Parathyroid adenoma (tissue), 2 donors: ENCODE measurements at regions not wholly inside any gene's neighbourhood (a gene's known extent, or its start where the extent isn't known, plus 50 kb on each side); places are given as distances from the start of the nearest gene placed in this dataset.

ENCODE experiments used
- H2AFZ ChIP-seq: fragments of 300-600 bp; sonication (generic); one replicate; pipeline ENCODE4 v1.7.0; 2017; ENCODE audit warnings: antibody characterized with exemption, mild to moderate bottlenecking
- H3K27ac ChIP-seq: fragments of 300-600 bp; sonication (generic); one replicate; pipeline ENCODE4 v1.7.0; 2017
- H3K27me3 ChIP-seq: fragments of 300-600 bp; sonication (generic); one replicate; pipeline ENCODE4 v1.7.0; 2017; ENCODE audit warnings: low read length; ENCODE audit not compliant: control insufficient read depth, insufficient read depth
- H3K36me3 ChIP-seq: fragments of 300-600 bp; sonication (generic); one replicate; pipeline ENCODE4 v1.7.0; 2017; ENCODE audit warnings: low read length; ENCODE audit not compliant: control insufficient read depth, insufficient read depth
- H3K4me1 ChIP-seq: fragments of 300-600 bp; sonication (generic); one replicate; pipeline ENCODE4 v1.7.0; 2017; ENCODE audit warnings: control low read depth
- H3K4me2 ChIP-seq: fragments of 300-600 bp; sonication (generic); one replicate; pipeline ENCODE4 v1.7.0; 2017; ENCODE audit warnings: low read length
- H3K4me3 ChIP-seq: fragments of 300-600 bp; sonication (generic); one replicate; pipeline ENCODE4 v1.7.0; 2017; ENCODE audit warnings: low read depth, low read length
- H3K79me2 ChIP-seq: fragments of 300-600 bp; sonication (generic); one replicate; pipeline ENCODE4 v1.7.0; 2017; ENCODE audit warnings: control low read depth
- H3K9ac ChIP-seq: fragments of 300-600 bp; sonication (generic); one replicate; pipeline ENCODE4 v1.7.0; 2017; ENCODE audit warnings: mild to moderate bottlenecking
- H3K9me3 ChIP-seq: fragments of 300-600 bp; sonication (generic); one replicate; pipeline ENCODE4 v1.7.0; 2017; ENCODE audit warnings: low read length; ENCODE audit not compliant: control insufficient read depth
- TF ChIP-seq, protein P1 (sequence below): fragments of 300-600 bp; sonication (generic); IDR thresholded peaks from one replicate; pipeline ENCODE4 v1.7.0; 2017; ENCODE audit warnings: antibody characterized with exemption, mild to moderate bottlenecking
- donor health status: primary hyperparathyroidism.

DNA sequence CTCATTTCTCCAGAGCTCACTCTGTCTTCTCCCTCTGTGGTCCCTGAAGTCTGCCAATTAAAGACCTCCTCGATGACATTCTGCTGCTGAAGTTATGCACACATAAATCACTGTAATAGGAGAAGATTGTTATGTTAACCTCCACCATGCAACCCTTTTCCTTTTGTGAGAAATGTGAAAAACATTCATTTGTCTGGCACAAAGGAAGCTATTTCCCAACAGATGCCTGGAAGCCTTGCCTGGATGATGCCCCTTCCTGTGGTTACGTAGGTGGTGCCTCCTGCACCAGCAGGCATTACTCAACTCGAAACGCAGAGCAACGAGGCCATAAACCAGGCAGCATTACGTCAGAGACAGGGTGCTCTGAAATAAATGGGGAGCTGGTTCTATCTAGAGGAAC, 327.4 kb upstream of the ZNF507 start:
- no peaks in the 10 kb centered on the region for H3K36me3 ChIP-seq
- no peak overlapping the region for H2AFZ ChIP-seq
- H3K27me3 ChIP-seq = no peaks in the 10 kb centered on the region
- no peaks in the 10 kb centered on the region for H3K4me1 ChIP-seq
- no peaks in the 10 kb centered on the region for H3K79me2 ChIP-seq
- H3K4me2 ChIP-seq = no peak overlapping the region
- H3K9ac ChIP-seq = no peak overlapping the region
- TF ChIP-seq, protein P1, sequence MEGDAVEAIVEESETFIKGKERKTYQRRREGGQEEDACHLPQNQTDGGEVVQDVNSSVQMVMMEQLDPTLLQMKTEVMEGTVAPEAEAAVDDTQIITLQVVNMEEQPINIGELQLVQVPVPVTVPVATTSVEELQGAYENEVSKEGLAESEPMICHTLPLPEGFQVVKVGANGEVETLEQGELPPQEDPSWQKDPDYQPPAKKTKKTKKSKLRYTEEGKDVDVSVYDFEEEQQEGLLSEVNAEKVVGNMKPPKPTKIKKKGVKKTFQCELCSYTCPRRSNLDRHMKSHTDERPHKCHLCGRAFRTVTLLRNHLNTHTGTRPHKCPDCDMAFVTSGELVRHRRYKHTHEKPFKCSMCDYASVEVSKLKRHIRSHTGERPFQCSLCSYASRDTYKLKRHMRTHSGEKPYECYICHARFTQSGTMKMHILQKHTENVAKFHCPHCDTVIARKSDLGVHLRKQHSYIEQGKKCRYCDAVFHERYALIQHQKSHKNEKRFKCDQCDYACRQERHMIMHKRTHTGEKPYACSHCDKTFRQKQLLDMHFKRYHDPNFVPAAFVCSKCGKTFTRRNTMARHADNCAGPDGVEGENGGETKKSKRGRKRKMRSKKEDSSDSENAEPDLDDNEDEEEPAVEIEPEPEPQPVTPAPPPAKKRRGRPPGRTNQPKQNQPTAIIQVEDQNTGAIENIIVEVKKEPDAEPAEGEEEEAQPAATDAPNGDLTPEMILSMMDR = no peak
- no peak overlapping the region for H3K4me3 ChIP-seq
- H3K9me3 ChIP-seq = no peaks in the 10 kb centered on the region
- H3K27ac ChIP-seq = no peak overlapping the region

DNA sequence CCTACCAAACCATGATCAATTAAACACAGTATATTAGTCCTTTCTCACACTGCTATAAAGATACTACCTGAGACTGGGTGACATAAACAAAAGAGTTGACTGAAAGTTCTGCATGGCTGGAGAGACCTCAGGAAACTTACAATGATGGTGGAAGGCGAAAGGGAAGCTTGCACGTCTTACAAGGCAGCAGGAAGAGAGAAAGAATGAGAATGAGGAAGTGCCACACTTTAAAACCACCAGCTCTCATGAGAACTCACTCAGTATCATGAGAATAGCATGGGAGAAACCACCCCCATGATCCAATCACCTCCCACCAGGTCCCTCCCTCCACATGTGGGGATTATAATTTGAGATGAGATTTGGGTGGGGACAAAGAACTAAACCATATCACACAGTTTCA, 324.9 kb upstream of the ZNF507 start:
- Histone ChIP-seq H3K79me2 (no peaks in the 10 kb centered on the region), H3K27me3 (no peaks in the 10 kb centered on the region), H3K27ac (no peak overlapping the region), H3K9ac (no peak overlapping the region), H3K4me1 (no peaks in the 10 kb centered on the region), H3K36me3 (no peaks in the 10 kb centered on the region), H3K9me3 (no peaks in the 10 kb centered on the region), H2AFZ (no peak overlapping the region), H3K4me3 (no peak overlapping the region), H3K4me2 (no peak overlapping the region)
- TF ChIP-seq, protein P1 = no peak

DNA sequence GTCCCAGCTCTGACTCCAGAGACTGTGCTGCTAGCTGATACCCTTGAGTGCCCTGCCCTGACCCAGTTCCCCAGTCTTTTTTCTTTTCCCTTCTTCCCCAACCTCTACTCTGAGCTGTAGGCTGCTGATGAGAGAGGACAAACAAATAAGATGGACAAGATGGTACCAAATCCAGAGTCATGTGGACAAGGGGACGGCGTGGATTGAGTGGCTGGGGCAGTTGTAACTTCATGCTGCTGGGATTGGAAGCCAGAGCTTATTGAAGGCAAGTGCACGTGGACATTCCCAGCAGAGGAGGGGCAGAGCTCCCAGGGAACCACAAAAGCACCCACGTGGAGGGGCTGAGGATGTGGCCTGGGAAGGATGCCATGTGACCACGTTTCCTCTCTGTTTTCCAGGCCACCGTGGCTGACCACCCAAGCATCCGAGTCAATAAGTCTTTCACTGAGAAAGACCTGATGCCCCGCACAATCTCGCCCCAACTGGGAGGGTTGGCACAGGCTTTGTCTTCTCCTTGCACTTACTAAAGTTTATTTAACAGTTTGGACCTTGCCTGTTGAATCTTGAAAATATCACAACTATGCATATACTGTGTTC, 323.3 kb upstream of the ZNF507 start:
- no peak overlapping the region for H3K4me3 ChIP-seq
- no peaks in the 10 kb centered on the region for H3K4me1 ChIP-seq
- no peaks in the 10 kb centered on the region for H3K79me2 ChIP-seq
- H3K36me3 ChIP-seq = no peaks in the 10 kb centered on the region
- no peaks in the 10 kb centered on the region for H3K9me3 ChIP-seq
- H3K4me2 ChIP-seq = no peak overlapping the region
- H3K27me3 ChIP-seq = no peaks in the 10 kb centered on the region
- H3K27ac ChIP-seq = no peak overlapping the region
- H3K9ac ChIP-seq = no peak overlapping the region
- TF ChIP-seq, protein P1 = no peak
- no peak overlapping the region for H2AFZ ChIP-seq

DNA sequence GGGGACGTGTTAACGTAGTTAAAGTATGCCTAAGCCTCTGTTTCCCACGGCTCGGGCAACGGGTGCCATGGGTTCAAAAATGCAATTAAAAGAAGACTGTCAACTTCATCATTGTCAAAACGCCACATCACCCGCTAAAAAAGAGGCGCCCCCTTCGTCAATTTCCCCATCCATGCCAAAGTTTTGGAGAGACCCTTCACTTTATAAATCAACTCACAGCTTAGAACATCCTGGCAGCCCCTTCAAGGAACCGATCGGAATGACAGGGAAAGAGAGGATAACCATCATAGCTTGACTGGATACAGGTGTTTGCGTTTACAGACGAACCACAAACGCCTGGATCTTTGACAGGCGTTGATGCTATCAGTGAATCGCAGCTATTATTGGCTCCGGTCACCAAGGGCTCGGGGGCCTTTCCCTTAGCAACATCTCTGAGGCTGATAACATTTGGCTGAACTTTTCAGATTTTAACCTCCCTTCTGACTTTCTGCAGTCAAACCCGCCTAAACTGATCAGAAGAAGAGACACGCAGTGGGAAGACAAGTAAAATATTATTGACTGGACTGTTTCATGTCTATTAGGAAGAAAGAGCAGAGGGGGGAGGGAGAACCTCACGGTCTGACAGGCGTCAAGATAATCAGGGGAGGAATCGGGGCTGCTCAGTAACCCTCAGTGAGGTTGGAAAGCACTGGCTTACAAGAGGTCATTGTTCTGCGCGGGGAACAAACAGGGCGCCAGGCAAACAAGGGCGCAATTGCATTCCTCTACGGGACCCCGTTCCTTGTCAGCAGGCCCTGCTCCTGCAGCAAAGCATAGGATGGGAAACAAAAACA, 322.5 kb upstream of the ZNF507 start:
- H3K4me3 ChIP-seq = no peak overlapping the region
- no peaks in the 10 kb centered on the region for H3K9me3 ChIP-seq
- no peaks in the 10 kb centered on the region for H3K4me1 ChIP-seq
- no peak overlapping the region for H2AFZ ChIP-seq
- no peaks in the 10 kb centered on the region for H3K79me2 ChIP-seq
- H3K27ac ChIP-seq = no peak overlapping the region
- no peaks in the 10 kb centered on the region for H3K36me3 ChIP-seq
- H3K9ac ChIP-seq = no peak overlapping the region
- H3K4me2 ChIP-seq = no peak overlapping the region
- TF ChIP-seq, protein P1 = no peak
- H3K27me3 ChIP-seq = no peaks in the 10 kb centered on the region

DNA sequence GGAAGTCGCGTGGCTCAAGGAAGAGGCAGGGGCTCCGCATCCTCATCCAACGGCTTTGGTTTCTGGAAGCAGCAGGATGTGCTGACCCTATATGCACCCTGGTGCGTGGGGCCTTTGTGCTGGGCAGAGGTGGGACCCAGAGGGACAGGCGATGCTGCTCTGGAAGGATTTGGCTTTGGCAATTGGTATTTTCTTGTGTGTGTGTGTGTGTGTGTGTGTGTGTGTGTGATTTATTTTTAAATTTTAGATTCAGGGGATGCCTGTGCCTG, 321.9 kb upstream of the ZNF507 start:
- no peak overlapping the region for H3K27ac ChIP-seq
- no peak overlapping the region for H3K4me3 ChIP-seq
- H3K4me2 ChIP-seq = no peak overlapping the region
- H3K9me3 ChIP-seq = no peaks in the 10 kb centered on the region
- no peak overlapping the region for H3K9ac ChIP-seq
- H3K27me3 ChIP-seq = no peaks in the 10 kb centered on the region
- TF ChIP-seq, protein P1 = no peak
- H2AFZ ChIP-seq = no peak overlapping the region
- H3K79me2 ChIP-seq = no peaks in the 10 kb centered on the region
- H3K36me3 ChIP-seq = no peaks in the 10 kb centered on the region
- H3K4me1 ChIP-seq = no peaks in the 10 kb centered on the region
